K562 (cell line): ENCODE measurements at regions not wholly inside any gene's neighbourhood (a gene's known extent, or its start where the extent isn't known, plus 50 kb on each side); places are given as distances from the start of the nearest gene placed in this dataset.

Experiments used
- ATAC-seq: fragments of 200-7000 bp; cut with Tn5 transposase; 3 replicates; pipeline ENCODE4 v1.9.1; 2020; ENCODE audit warnings: moderate library complexity
- BruUV-seq: library from RNA; stranded (reverse); fragments of 400-500 nt; replicated peaks from 2 replicates; lab custom pipeline; 2021; lab: Mats Ljungman, UMichigan
- CTCF ChIA-PET: fragments of 300-600 bp; formaldehyde crosslinking; extraction: SDS; loops from one replicate; lab custom pipeline; 2021; ENCODE audit warnings: low intra/inter-chr PET ratio; lab: Yijun Ruan, JAX
- POLR2A ChIA-PET: fragments of 300-600, 350-650 bp; sonication (Branson Sonifier 250); formaldehyde crosslinking; extraction: SDS; loops from one replicate; lab custom pipeline; 2021; ENCODE audit warnings: antibody characterized with exemption, inconsistent platforms; lab: Yijun Ruan, JAX
- DNase-seq, 4 experiments: peaks; one replicate each; pipeline versions ENCODE4 v3.0.0 to v3.0.0-alpha.2; 2011 to 2018; ENCODE audit warnings: low spot score in 3 of 4, mixed read lengths in 3 of 4; ENCODE audit errors: extremely low read depth in 1 of 4
- FAIRE-seq: peaks from 2 replicates; lab custom pipeline; 2011; peaks lifted over from hg19 to GRCh38; lab: Jason Lieb, UNC
- H2AFZ ChIP-seq: 2 replicates; pipeline ENCODE4 v1.6.0; 2011; ENCODE audit warnings: low read depth, low read length, control low read depth, inconsistent platforms
- H3K27ac ChIP-seq: fragments of 200-600 bp; 3 replicates; pipeline ENCODE4 v1.8.0; 2011; ENCODE audit warnings: low read depth, mild to moderate bottlenecking, control low read depth, inconsistent platforms, low read length, moderate library complexity, mixed read lengths; ENCODE audit errors: extremely low read depth
- H3K27me3 ChIP-seq, 2 experiments: fragments of 300-600 bp in 1 of 2; 2 replicates in 1 of 2; 3 replicates in 1 of 2; pipeline versions ENCODE4 v1.6.0 to v1.8.0; 2011; ENCODE audit warnings: inconsistent platforms in 2 of 2, low read length in 2 of 2, mild to moderate bottlenecking in 1 of 2, mixed read lengths in 1 of 2, moderate library complexity in 1 of 2; ENCODE audit not compliant: control insufficient read depth in 2 of 2, insufficient read depth in 2 of 2
- H3K36me3 ChIP-seq: fragments of 300-600 bp; 3 replicates; pipeline ENCODE4 v1.8.0; 2011; ENCODE audit warnings: mild to moderate bottlenecking, low read length, inconsistent platforms; ENCODE audit not compliant: control insufficient read depth, insufficient read depth
- H3K4me1 ChIP-seq, 2 experiments: fragments of 200-600 bp in 1 of 2; replicated peaks in 1 of 2; 2 replicates in 1 of 2; 3 replicates in 1 of 2; pipeline versions ENCODE4 v1.5.1 to v1.8.0; 2011; ENCODE audit warnings: inconsistent platforms in 2 of 2, low read length in 2 of 2, mild to moderate bottlenecking in 1 of 2, mixed read lengths in 1 of 2, moderate library complexity in 1 of 2; ENCODE audit not compliant: control insufficient read depth in 2 of 2, insufficient read depth in 2 of 2
- H3K4me2 ChIP-seq: 2 replicates; pipeline ENCODE4 v1.6.1; 2011; ENCODE audit warnings: low read length, control low read depth, inconsistent platforms, mixed read lengths; ENCODE audit not compliant: insufficient read depth
- H3K4me3 ChIP-seq: fragments of 200-600 bp; sonication (generic), shearing (Covaris generic); 2 replicates; pipeline ENCODE4 v1.5.1; 2016; ENCODE audit warnings: control low read depth, inconsistent platforms
- H3K79me2 ChIP-seq: fragments of 200-600 bp; 3 replicates; pipeline ENCODE4 v1.8.0; 2011; ENCODE audit warnings: low read length, inconsistent platforms; ENCODE audit not compliant: control insufficient read depth, insufficient read depth
- H3K9ac ChIP-seq, 2 experiments: 2 replicates each; pipeline versions ENCODE4 v1.6.0 to v1.6.1; 2011; ENCODE audit warnings: low read depth in 2 of 2, low read length in 2 of 2, control low read depth in 1 of 2, inconsistent platforms in 1 of 2, mild to moderate bottlenecking in 1 of 2, mixed read lengths in 1 of 2; ENCODE audit not compliant: insufficient read depth in 1 of 2
- H3K9me1 ChIP-seq: one replicate; pipeline ENCODE4 v1.6.0; 2011; ENCODE audit warnings: inconsistent platforms, mild to moderate bottlenecking, low read length, moderate library complexity; ENCODE audit not compliant: control insufficient read depth, insufficient read depth
- H3K9me3 ChIP-seq: replicated peaks from 2 replicates; pipeline ENCODE4 v1.5.1; 2011; ENCODE audit warnings: low read depth, low read length, inconsistent platforms; ENCODE audit not compliant: control insufficient read depth, insufficient read depth
- H4K20me1 ChIP-seq: replicated peaks from 2 replicates; pipeline ENCODE4 v1.6.1; 2011; ENCODE audit warnings: low read length, inconsistent platforms, mixed read lengths; ENCODE audit not compliant: control insufficient read depth, insufficient read depth
- CBX1 ChIP-seq: sonication (generic); IDR thresholded peaks from 2 replicates; pipeline ENCODE4 v1.6.1; 2016; ENCODE audit warnings: antibody characterized with exemption, low read depth, mild to moderate bottlenecking
- CHD1 ChIP-seq: fragments of 200-600 bp; sonication (generic); IDR thresholded peaks from one replicate; pipeline ENCODE4 v1.6.1; 2012; ENCODE audit warnings: mild to moderate bottlenecking, moderate library complexity, low read length, inconsistent platforms
- ELK3 ChIP-seq: fragments of 450-650 bp; formaldehyde crosslinking; IDR thresholded peaks from 2 replicates; pipeline ENCODE4 v1.4.0; 2020; ENCODE audit warnings: mild to moderate bottlenecking
- EWSR1 ChIP-seq: fragments of 450-650 bp; IDR thresholded peaks from 2 replicates; pipeline ENCODE4 v1.6.1; 2018; ENCODE audit warnings: borderline replicate concordance, mild to moderate bottlenecking, low read depth, moderate library complexity; ENCODE audit not compliant: partially characterized antibody
- KHSRP ChIP-seq: fragments of 450-650 bp; IDR thresholded peaks from 2 replicates; pipeline ENCODE4 v1.6.1; 2017
- NRF1 ChIP-seq, 2 experiments: fragments of 450-650 bp; IDR thresholded peaks in 1 of 2; conservative IDR thresholded peaks in 1 of 2; 2 replicates each; pipeline ENCODE4 v1.6.1; 2014; ENCODE audit warnings: mild to moderate bottlenecking in 2 of 2
- PML ChIP-seq: IDR thresholded peaks from 2 replicates; pipeline ENCODE4 v1.6.1; 2012; ENCODE audit warnings: low read length, inconsistent platforms
- PTRF ChIP-seq: fragments of 450-650 bp; IDR thresholded peaks from 2 replicates; pipeline ENCODE4 v1.6.1; 2016; ENCODE audit warnings: mild to moderate bottlenecking, missing genetic modification characterization, missing compliant biosample characterization
- SIX5 ChIP-seq, 2 experiments: IDR thresholded peaks; 2 replicates each; pipeline ENCODE4 v1.6.1; 2011; ENCODE audit warnings: low read length in 2 of 2, borderline replicate concordance in 1 of 2, low read depth in 1 of 2, mild to moderate bottlenecking in 1 of 2, moderate library complexity in 1 of 2; ENCODE audit not compliant: insufficient read depth in 1 of 2
- SMAD3 ChIP-seq: fragments of 450-650 bp; formaldehyde crosslinking; conservative IDR thresholded peaks from 2 replicates; pipeline ENCODE4 v1.4.0; 2020; ENCODE audit warnings: mild to moderate bottlenecking
- STAG1 ChIP-seq: sonication (generic); formaldehyde crosslinking; IDR thresholded peaks from 2 replicates; pipeline ENCODE4 v1.5.0; 2020; ENCODE audit warnings: missing genetic modification reagents, borderline replicate concordance
- ZBTB7A ChIP-seq: IDR thresholded peaks from 2 replicates; pipeline ENCODE4 v1.6.1; 2011; ENCODE audit warnings: low read depth, mild to moderate bottlenecking, low read length, moderate library complexity, borderline replicate concordance; ENCODE audit not compliant: control insufficient read depth
- ZNF165 ChIP-seq: fragments of 250-450 bp; sonication (Bioruptor Pico); IDR thresholded peaks from 2 replicates; pipeline ENCODE4 v1.4.0; 2020; ENCODE audit warnings: borderline replicate concordance
- ZNF384 ChIP-seq: IDR thresholded peaks from 2 replicates; pipeline ENCODE4 v1.6.1; 2012; ENCODE audit warnings: low read depth, low read length, improper control_type of control experiment
- ZNF586 ChIP-seq: fragments of 450-650 bp; formaldehyde crosslinking; conservative IDR thresholded peaks from 2 replicates; pipeline ENCODE4 v1.4.0; 2020; ENCODE audit warnings: mild to moderate bottlenecking, moderate library complexity
- WGBS: fragments of 100-300 bp; shearing (Covaris generic); methylation state at CpG from one replicate; pipeline ENCODE4 v1.1.6; 2016; ENCODE audit warnings: low coverage, mixed read lengths; ENCODE audit not compliant: insufficient coverage; ENCODE audit errors: missing lambda C conversion rate; 5-methylcytosine and 5-hydroxymethylcytosine counted together
- in situ Hi-C: fragments of 300-500 bp; cut with MboI; formaldehyde crosslinking; loops from 4 replicates; pipeline ENCODE4 v1.15.0; 2018; ENCODE audit warnings: inconsistent platforms, mixed read lengths
- intact Hi-C: fragments of 100-400 bp; cut with micrococcal nuclease; formaldehyde crosslinking; loops from 2 replicates; pipeline ENCODE4 v1.14.2; 2022
- TF ChIP-seq, protein P1 (sequence below): fragments of 250-450 bp; sonication (Bioruptor Pico); IDR thresholded peaks from 2 replicates; pipeline ENCODE4 v1.5.0; 2021; ENCODE audit warnings: mild to moderate bottlenecking, moderate library complexity
- TF ChIP-seq, protein P2 (sequence below): fragments of 250-450 bp; sonication (Bioruptor Pico); IDR thresholded peaks from 2 replicates; pipeline ENCODE4 v1.4.0; 2020; ENCODE audit warnings: mild to moderate bottlenecking

- TF ChIP-seq CHD1: no peak
- TF ChIP-seq PML: no peak
- no peak for TF ChIP-seq EWSR1
These were observed 129.8 kb downstream of the KCTD12 start (continued) for GRCh38 chr13:76756451-76756850.

GRCh38 chr13:76754414-76754813 lies 131.8 kb downstream of the KCTD12 start:
- in situ Hi-C loops (no loop called here), intact Hi-C loops (no loop called here)
- DNase-seq: no peak
- Histone ChIP-seq H2AFZ (no peak overlapping the region), H3K36me3 (no peaks in the 10 kb centered on the region), H3K9ac (no peak overlapping the region), H3K27me3 (no peaks in the 10 kb centered on the region), H3K4me1 (no peaks in the 10 kb centered on the region), H3K27ac (no peak overlapping the region), H3K4me2 (no peak overlapping the region), H3K9me3 (no peaks in the 10 kb centered on the region), H3K79me2 (no peaks in the 10 kb centered on the region), H3K9me1 (no peaks in the 10 kb centered on the region), H3K4me3 (no peak overlapping the region), H4K20me1 (no peaks in the 10 kb centered on the region)
- ATAC-seq: no peak
- CTCF ChIA-PET: no interaction called here
- no peak for FAIRE-seq
- POLR2A ChIA-PET: no interaction called here
- BruUV-seq: no TSS peak
- WGBS: 0% methylated on average over 3 of the region's 4 CpGs
- TF ChIP-seq NRF1 (conservative IDR thresholded peaks at IDR 0.05 in 1 of 2, IDR thresholded peaks at IDR 0.05 in 1 of 2): no peak
- TF ChIP-seq, protein P1, sequence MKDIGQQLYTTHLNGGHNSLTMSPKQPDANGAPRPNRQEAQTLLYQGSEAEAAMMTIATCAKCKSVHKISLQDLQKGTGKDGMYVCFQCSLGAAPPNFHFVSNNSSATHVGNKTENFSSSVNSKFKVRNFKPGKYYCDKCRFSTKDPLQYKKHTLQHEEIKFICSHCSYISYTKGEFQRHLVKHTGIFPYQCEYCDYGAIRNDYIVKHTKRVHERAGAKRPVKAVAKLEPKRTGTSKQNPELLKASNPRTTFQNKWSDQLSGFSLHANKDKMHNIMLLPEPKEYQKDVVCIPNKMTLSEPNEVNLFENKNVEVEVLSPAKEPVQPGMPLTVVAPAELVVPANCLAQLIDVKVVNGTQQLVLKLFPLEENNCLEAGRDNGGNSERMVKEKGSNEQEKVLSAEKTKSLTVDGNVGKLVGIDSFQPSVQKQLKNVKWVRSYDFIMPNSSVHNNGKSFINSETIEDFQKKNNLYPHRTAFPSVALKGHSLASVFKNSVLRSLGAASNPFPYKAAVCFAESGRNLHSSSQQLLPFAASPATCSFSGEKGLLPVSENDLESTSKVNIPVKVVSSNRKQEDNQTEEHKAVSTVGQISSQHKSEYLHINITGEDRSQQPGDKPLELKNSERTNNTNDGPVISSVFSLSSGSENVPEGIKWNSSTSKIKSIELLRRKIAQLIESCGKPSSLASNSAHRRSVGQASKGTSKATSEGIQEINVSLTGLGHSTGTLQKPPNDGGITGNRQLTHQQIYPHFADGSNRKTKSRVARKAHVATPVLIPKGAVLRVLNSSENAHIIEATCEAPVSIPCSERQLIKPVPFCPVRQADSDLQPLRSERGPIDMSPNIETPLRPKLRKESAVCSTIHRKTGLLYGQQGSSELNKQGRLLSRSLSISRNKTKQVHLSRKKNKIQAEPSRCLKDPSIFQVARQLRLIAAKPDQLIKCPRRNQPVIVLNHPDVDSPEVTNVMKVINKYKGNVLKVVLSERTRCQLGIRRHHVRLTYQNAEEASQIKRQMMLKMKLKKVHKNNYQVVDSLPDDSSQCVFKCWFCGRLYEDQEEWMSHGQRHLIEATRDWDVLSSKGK (CRISPR knock-in tag): no peak
- no peak for TF ChIP-seq ZNF384
- no peak for TF ChIP-seq SMAD3 (CRISPR knock-in tag)
- TF ChIP-seq, protein P2, sequence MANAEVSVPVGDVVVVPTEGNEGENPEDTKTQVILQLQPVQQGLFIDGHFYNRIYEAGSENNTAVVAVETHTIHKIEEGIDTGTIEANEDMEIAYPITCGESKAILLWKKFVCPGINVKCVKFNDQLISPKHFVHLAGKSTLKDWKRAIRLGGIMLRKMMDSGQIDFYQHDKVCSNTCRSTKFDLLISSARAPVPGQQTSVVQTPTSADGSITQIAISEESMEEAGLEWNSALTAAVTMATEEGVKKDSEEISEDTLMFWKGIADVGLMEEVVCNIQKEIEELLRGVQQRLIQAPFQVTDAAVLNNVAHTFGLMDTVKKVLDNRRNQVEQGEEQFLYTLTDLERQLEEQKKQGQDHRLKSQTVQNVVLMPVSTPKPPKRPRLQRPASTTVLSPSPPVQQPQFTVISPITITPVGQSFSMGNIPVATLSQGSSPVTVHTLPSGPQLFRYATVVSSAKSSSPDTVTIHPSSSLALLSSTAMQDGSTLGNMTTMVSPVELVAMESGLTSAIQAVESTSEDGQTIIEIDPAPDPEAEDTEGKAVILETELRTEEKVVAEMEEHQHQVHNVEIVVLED (CRISPR knock-in tag): no peak
- TF ChIP-seq ZNF586 (CRISPR knock-in tag): no peak
- TF ChIP-seq ELK3: no peak
- no peak for TF ChIP-seq CBX1
- no peak for TF ChIP-seq ZBTB7A
- TF ChIP-seq ZNF165 (CRISPR knock-in tag): no peak
- TF ChIP-seq KHSRP: no peak
- TF ChIP-seq CHD1: no peak
- TF ChIP-seq PTRF (tag): no peak
- no peak for TF ChIP-seq SIX5 (IDR thresholded peaks at IDR 0.05; ENCODE audit: borderline replicate concordance in 1 of 2, insufficient read depth in 1 of 2, low read depth in 1 of 2, low read length in 2 of 2)
- TF ChIP-seq STAG1 (CRISPR knock-in tag): no peak
